ENCODE measurements at regions not wholly inside any gene's neighbourhood (a gene's known extent, or its start where the extent isn't known, plus 50 kb on each side); places are given as distances from the start of the nearest gene placed in this dataset.

- TF ChIP-seq EZH2phosphoT487 (IDR thresholded peaks at IDR 0.05; ENCODE audit: borderline replicate concordance, low read length) (no peak), CTCF (IDR thresholded peaks at IDR 0.05; ENCODE audit: low read depth, low read length, poor library complexity, severe bottlenecking) (no peak)
- H3K27ac ChIP-seq (ENCODE audit: low read depth, low read length) = no peak overlapping the region
- no peaks in the 10 kb centered on the region for H3K36me3 ChIP-seq (ENCODE audit: control insufficient read depth, low read length)
- H3K9me3 ChIP-seq (ENCODE audit: control insufficient read depth, insufficient read depth, low read length) = no peaks in the 10 kb centered on the region
- no peaks in the 10 kb centered on the region for H3K9me2 ChIP-seq (replicated peaks; ENCODE audit: control insufficient read depth, low read length)
- no peaks in the 10 kb centered on the region for H4K20me1 ChIP-seq (ENCODE audit: control insufficient read depth, insufficient read depth, low read depth, low read length)
- H3K4me1 ChIP-seq (ENCODE audit: control insufficient read depth, low read length) = no peaks in the 10 kb centered on the region
- H3K4me2 ChIP-seq (ENCODE audit: low read length) = no peak overlapping the region
- H3K4me3 ChIP-seq (ENCODE audit: low read length) = no peak overlapping the region
- H3K27me3 ChIP-seq (ENCODE audit: control insufficient read depth, low read length) = 0 out of 2 replicates have a peak, but pooled peaks cover 2% of the 10 kb centered on the region
- no peaks in the 10 kb centered on the region for H3K79me2 ChIP-seq (ENCODE audit: control insufficient read depth, low read length)
- H3F3A ChIP-seq (ENCODE audit: control insufficient read depth, insufficient read depth) = no peaks in the 10 kb centered on the region
Measured at GRCh38 chr2:222802514-222803196, 58.2 kb upstream of the ACSL3 start.

GRCh38 chr2:222804351-222804750 lies 56.5 kb upstream of the ACSL3 start:
- H3K27ac ChIP-seq (ENCODE audit: low read depth, low read length) = no peak overlapping the region
- 0 out of 2 replicates have a peak, but pooled peaks cover 2% of the 10 kb centered on the region for H3K27me3 ChIP-seq (ENCODE audit: control insufficient read depth, low read length)
- H3K79me2 ChIP-seq (ENCODE audit: control insufficient read depth, low read length) = no peaks in the 10 kb centered on the region
- H3K9me2 ChIP-seq (replicated peaks; ENCODE audit: control insufficient read depth, low read length) = no peaks in the 10 kb centered on the region
- H3F3A ChIP-seq (ENCODE audit: control insufficient read depth, insufficient read depth) = no peaks in the 10 kb centered on the region
- no peak overlapping the region for H3K4me2 ChIP-seq (ENCODE audit: low read length)
- H3K9me3 ChIP-seq (ENCODE audit: control insufficient read depth, insufficient read depth, low read length) = no peaks in the 10 kb centered on the region
- no peaks in the 10 kb centered on the region for H3K4me1 ChIP-seq (ENCODE audit: control insufficient read depth, low read length)
- H4K20me1 ChIP-seq (ENCODE audit: control insufficient read depth, insufficient read depth, low read depth, low read length) = no peaks in the 10 kb centered on the region
- TF ChIP-seq CTCF (IDR thresholded peaks at IDR 0.05; ENCODE audit: low read depth, low read length, poor library complexity, severe bottlenecking) (no peak), EZH2phosphoT487 (IDR thresholded peaks at IDR 0.05; ENCODE audit: borderline replicate concordance, low read length) (no peak)
- H3K36me3 ChIP-seq (ENCODE audit: control insufficient read depth, low read length) = no peaks in the 10 kb centered on the region
- no peak overlapping the region for H3K4me3 ChIP-seq (ENCODE audit: low read length)

- Histone ChIP-seq H3K4me2 (ENCODE audit: low read length) (no peak overlapping the region), H3F3A (ENCODE audit: control insufficient read depth, insufficient read depth) (no peaks in the 10 kb centered on the region), H3K4me1 (ENCODE audit: control insufficient read depth, low read length) (no peaks in the 10 kb centered on the region), H3K27me3 (ENCODE audit: control insufficient read depth, low read length) (0 out of 2 replicates have a peak, but pooled peaks cover 2% of the 10 kb centered on the region), H3K79me2 (ENCODE audit: control insufficient read depth, low read length) (no peaks in the 10 kb centered on the region), H3K9me3 (ENCODE audit: control insufficient read depth, insufficient read depth, low read length) (no peaks in the 10 kb centered on the region), H3K9me2 (replicated peaks; ENCODE audit: control insufficient read depth, low read length) (no peaks in the 10 kb centered on the region), H3K4me3 (ENCODE audit: low read length) (no peak overlapping the region), H3K36me3 (ENCODE audit: control insufficient read depth, low read length) (no peaks in the 10 kb centered on the region), H4K20me1 (ENCODE audit: control insufficient read depth, insufficient read depth, low read depth, low read length) (no peaks in the 10 kb centered on the region), H3K27ac (ENCODE audit: low read depth, low read length) (no peak overlapping the region)
- TF ChIP-seq CTCF (IDR thresholded peaks at IDR 0.05; ENCODE audit: low read depth, low read length, poor library complexity, severe bottlenecking) (no peak), EZH2phosphoT487 (IDR thresholded peaks at IDR 0.05; ENCODE audit: borderline replicate concordance, low read length) (no peak)
Measured at GRCh38 chr2:222805591-222806304, 55.1 kb upstream of the ACSL3 start.
